Activated naive CD8-positive, alpha-beta T cell (primary cell): ENCODE measurements at regions not wholly inside any gene's neighbourhood (a gene's known extent, or its start where the extent isn't known, plus 50 kb on each side); places are given as distances from the start of the nearest gene placed in this dataset.

Experiments
- H3K27ac Mint-ChIP-seq: one replicate; pipeline ENCODE4 v1.8.0; 2021; ENCODE audit warnings: mixed read lengths
- H3K27me3 Mint-ChIP-seq: one replicate; pipeline ENCODE4 v1.8.0; 2021; ENCODE audit warnings: mixed read lengths
- H3K36me3 Mint-ChIP-seq: one replicate; pipeline ENCODE4 v1.8.0; 2021; ENCODE audit warnings: mixed read lengths
- H3K4me1 Mint-ChIP-seq: one replicate; pipeline ENCODE4 v1.8.0; 2021; ENCODE audit warnings: low read depth, mixed read lengths
- H3K4me3 Mint-ChIP-seq: one replicate; pipeline ENCODE4 v1.8.0; 2021; ENCODE audit warnings: mild to moderate bottlenecking, mixed read lengths
- H3K9me3 Mint-ChIP-seq: one replicate; pipeline ENCODE4 v1.8.0; 2021; ENCODE audit warnings: low read depth, mixed read lengths

DNA sequence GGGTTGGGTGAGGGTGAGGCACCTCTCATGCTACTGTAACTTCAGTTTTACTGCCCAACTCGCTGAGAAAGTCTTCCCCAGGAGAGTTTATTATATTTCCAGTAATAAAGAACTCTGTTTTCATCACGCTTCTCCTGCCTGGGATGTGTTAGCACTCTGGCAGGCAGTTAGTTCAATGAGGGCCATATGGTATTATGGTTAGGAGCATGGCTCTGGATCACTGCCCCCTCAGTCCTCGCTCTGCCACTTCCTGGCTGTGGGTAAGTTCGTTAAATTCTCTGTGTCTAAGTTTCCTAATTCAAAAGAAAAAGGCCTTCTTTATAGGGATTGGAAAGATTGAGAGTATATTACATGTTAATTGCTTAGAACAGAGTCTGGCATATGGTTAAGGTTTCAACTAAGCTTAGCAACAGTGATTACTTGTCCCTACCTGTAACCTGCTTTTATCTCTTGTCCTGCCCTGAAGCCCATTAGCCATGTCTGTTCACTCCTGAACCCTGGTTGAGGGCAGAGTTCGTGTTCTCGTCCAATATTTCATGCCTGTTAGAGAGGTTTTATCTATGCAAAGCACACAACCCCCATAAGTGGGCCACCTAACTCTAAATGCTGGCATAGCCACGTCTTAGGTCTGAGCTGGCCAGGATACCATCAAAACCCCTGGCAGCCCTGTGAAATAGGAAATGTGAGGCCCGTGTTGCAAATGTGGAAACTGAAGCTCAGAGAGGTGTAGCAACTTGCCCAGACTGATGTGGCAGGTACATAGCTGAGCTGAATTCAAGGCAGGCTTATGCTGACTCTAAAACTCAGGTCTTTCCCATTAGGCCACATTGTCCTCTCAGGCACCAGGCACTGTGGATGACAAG lies 342.5 kb upstream of the JARID2 start:
- no peak overlapping the region for H3K27ac Mint-ChIP-seq
- peaks cover 5% of the 10 kb centered on the region for H3K4me1 Mint-ChIP-seq
- no peaks in the 10 kb centered on the region for H3K9me3 Mint-ChIP-seq
- H3K4me3 Mint-ChIP-seq = no peak overlapping the region
- no peaks in the 10 kb centered on the region for H3K27me3 Mint-ChIP-seq
- no peaks in the 10 kb centered on the region for H3K36me3 Mint-ChIP-seq

- H3K36me3 Mint-ChIP-seq = no peaks in the 10 kb centered on the region
- no peak overlapping the region for H3K27ac Mint-ChIP-seq
- no peaks in the 10 kb centered on the region for H3K9me3 Mint-ChIP-seq
- no peak overlapping the region for H3K4me3 Mint-ChIP-seq
- H3K4me1 Mint-ChIP-seq = peaks cover 8% of the 10 kb centered on the region
- no peaks in the 10 kb centered on the region for H3K27me3 Mint-ChIP-seq
These were observed 340.7 kb upstream of the JARID2 start for GRCh38 chr6:14905201-14905600.

- Mint-ChIP-seq H3K4me3 (no peak overlapping the region), H3K4me1 (peaks cover 23% of the 10 kb centered on the region), H3K27me3 (no peaks in the 10 kb centered on the region), H3K9me3 (no peaks in the 10 kb centered on the region), H3K36me3 (no peaks in the 10 kb centered on the region), H3K27ac (no peak overlapping the region)
These were observed 339.2 kb upstream of the JARID2 start for GRCh38 chr6:14906621-14907020.

DNA sequence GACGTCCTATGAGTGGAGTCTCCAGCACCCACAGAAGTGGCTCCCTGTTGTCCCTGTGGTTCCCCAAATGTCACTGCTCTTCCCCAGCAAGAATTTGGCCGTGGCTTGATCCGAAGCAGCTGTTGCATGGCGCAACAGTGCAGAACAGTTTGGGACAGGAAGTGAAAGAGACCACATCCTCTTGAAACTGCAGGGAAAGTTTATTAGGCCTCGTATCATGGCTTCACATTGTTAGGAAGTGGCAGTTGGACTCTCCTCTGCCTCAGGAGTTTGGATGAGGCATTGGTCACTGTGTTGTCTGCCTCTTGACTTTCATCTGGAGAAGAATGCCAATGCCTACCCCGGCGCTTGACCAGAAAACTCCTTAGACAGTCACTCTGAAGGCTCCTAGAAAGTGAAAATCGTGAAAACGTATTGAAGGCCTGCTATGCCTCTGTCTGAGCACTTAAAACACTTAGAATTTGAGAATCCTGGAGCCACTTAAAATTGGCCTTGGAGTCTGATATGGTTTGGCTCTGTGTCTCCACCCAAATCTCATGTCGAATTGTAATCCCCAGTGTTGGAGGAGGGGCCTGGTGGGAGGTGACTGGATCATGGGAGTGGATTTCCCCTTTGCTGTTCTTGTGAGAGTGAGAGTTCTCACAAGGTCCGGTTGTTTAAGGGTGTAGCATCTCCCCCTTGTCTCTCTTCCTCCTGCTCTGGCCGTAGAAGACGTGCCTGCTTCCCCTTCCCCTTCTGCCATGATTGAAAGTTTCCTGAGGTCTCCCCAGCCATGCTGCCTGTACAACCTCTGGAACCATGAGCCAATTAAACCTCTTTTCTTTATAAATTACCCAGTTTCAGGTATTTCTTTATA lies 334.9 kb upstream of the JARID2 start:
- Mint-ChIP-seq H3K27me3 (no peaks in the 10 kb centered on the region), H3K27ac (peak overlapping the region; percentile 62), H3K4me3 (peak overlapping the region; percentile 63), H3K36me3 (no peaks in the 10 kb centered on the region), H3K4me1 (peaks cover 23% of the 10 kb centered on the region), H3K9me3 (no peaks in the 10 kb centered on the region)

- H3K36me3 Mint-ChIP-seq = no peaks in the 10 kb centered on the region
- no peaks in the 10 kb centered on the region for H3K9me3 Mint-ChIP-seq
- H3K27ac Mint-ChIP-seq = no peak overlapping the region
- H3K4me3 Mint-ChIP-seq = no peak overlapping the region
- peaks cover 23% of the 10 kb centered on the region for H3K4me1 Mint-ChIP-seq
- no peaks in the 10 kb centered on the region for H3K27me3 Mint-ChIP-seq
These were observed 333.6 kb upstream of the JARID2 start for GRCh38 chr6:14912226-14912625.

GRCh38 chr6:14912706-14913105 lies 333.2 kb upstream of the JARID2 start:
- H3K27ac Mint-ChIP-seq = no peak overlapping the region
- H3K4me3 Mint-ChIP-seq = no peak overlapping the region
- H3K27me3 Mint-ChIP-seq = no peaks in the 10 kb centered on the region
- H3K36me3 Mint-ChIP-seq = no peaks in the 10 kb centered on the region
- H3K9me3 Mint-ChIP-seq = no peaks in the 10 kb centered on the region
- peaks cover 23% of the 10 kb centered on the region for H3K4me1 Mint-ChIP-seq

- Mint-ChIP-seq H3K27me3 (no peaks in the 10 kb centered on the region), H3K4me3 (no peak overlapping the region), H3K27ac (no peak overlapping the region), H3K4me1 (peaks cover 23% of the 10 kb centered on the region), H3K9me3 (no peaks in the 10 kb centered on the region), H3K36me3 (no peaks in the 10 kb centered on the region)
These were observed 331.9 kb upstream of the JARID2 start for GRCh38 chr6:14913931-14914330.

- Mint-ChIP-seq H3K27me3 (no peaks in the 10 kb centered on the region), H3K9me3 (no peaks in the 10 kb centered on the region), H3K36me3 (no peaks in the 10 kb centered on the region), H3K27ac (no peak overlapping the region), H3K4me1 (peaks cover 10% of the 10 kb centered on the region), H3K4me3 (no peak overlapping the region)
These were observed 329.7 kb upstream of the JARID2 start for GRCh38 chr6:14915888-14916832.

GRCh38 chr6:14917109-14917910 lies 328.6 kb upstream of the JARID2 start:
- H3K36me3 Mint-ChIP-seq = no peaks in the 10 kb centered on the region
- no peak overlapping the region for H3K4me3 Mint-ChIP-seq
- no peak overlapping the region for H3K27ac Mint-ChIP-seq
- no peaks in the 10 kb centered on the region for H3K27me3 Mint-ChIP-seq
- H3K4me1 Mint-ChIP-seq = peaks cover 3% of the 10 kb centered on the region
- no peaks in the 10 kb centered on the region for H3K9me3 Mint-ChIP-seq

GRCh38 chr6:14918200-14918907 lies 327.5 kb upstream of the JARID2 start:
- no peaks in the 10 kb centered on the region for H3K27me3 Mint-ChIP-seq
- no peaks in the 10 kb centered on the region for H3K36me3 Mint-ChIP-seq
- H3K9me3 Mint-ChIP-seq = no peaks in the 10 kb centered on the region
- no peak overlapping the region for H3K4me3 Mint-ChIP-seq
- H3K4me1 Mint-ChIP-seq = no peaks in the 10 kb centered on the region
- no peak overlapping the region for H3K27ac Mint-ChIP-seq

- no peaks in the 10 kb centered on the region for H3K4me1 Mint-ChIP-seq
- H3K36me3 Mint-ChIP-seq = no peaks in the 10 kb centered on the region
- H3K27ac Mint-ChIP-seq = no peak overlapping the region
- no peak overlapping the region for H3K4me3 Mint-ChIP-seq
- H3K27me3 Mint-ChIP-seq = no peaks in the 10 kb centered on the region
- no peaks in the 10 kb centered on the region for H3K9me3 Mint-ChIP-seq
These were observed 326.7 kb upstream of the JARID2 start for GRCh38 chr6:14919038-14919670.

GRCh38 chr6:14920276-14920675 lies 325.6 kb upstream of the JARID2 start:
- Mint-ChIP-seq H3K9me3 (no peaks in the 10 kb centered on the region), H3K4me1 (no peaks in the 10 kb centered on the region), H3K36me3 (no peaks in the 10 kb centered on the region), H3K27me3 (no peaks in the 10 kb centered on the region), H3K27ac (no peak overlapping the region), H3K4me3 (no peak overlapping the region)

- no peak overlapping the region for H3K4me3 Mint-ChIP-seq
- H3K36me3 Mint-ChIP-seq = no peaks in the 10 kb centered on the region
- H3K27ac Mint-ChIP-seq = no peak overlapping the region
- no peaks in the 10 kb centered on the region for H3K4me1 Mint-ChIP-seq
- no peaks in the 10 kb centered on the region for H3K27me3 Mint-ChIP-seq
- no peaks in the 10 kb centered on the region for H3K9me3 Mint-ChIP-seq
These were observed 324.7 kb upstream of the JARID2 start for GRCh38 chr6:14921170-14921569.
